SU-DHL-6 (cell line): ENCODE measurements at regions not wholly inside any gene's neighbourhood (a gene's known extent, or its start where the extent isn't known, plus 50 kb on each side); places are given as distances from the start of the nearest gene placed in this dataset.

Experiments used
- H2AFZ ChIP-seq: fragments of 200-600 bp; sonication (generic); 2 replicates; pipeline ENCODE4 v1.6.1; 2014; ENCODE audit warnings: low read depth, mild to moderate bottlenecking, moderate library complexity, mixed read lengths, antibody characterized with exemption, low read length; ENCODE audit not compliant: severe bottlenecking
- H3F3A ChIP-seq: fragments of 200-600 bp; shearing (Covaris generic); 2 replicates; pipeline ENCODE4 v1.6.0; 2016; ENCODE audit warnings: antibody characterized with exemption, mild to moderate bottlenecking; ENCODE audit not compliant: insufficient read depth
- H3K27ac ChIP-seq: fragments of 200-600 bp; sonication (generic); 2 replicates; pipeline ENCODE4 v1.5.1; 2016; ENCODE audit warnings: low read depth, mild to moderate bottlenecking, low read length, moderate library complexity, mixed read lengths
- H3K27me3 ChIP-seq: fragments of 200-600 bp; sonication (generic), shearing (Covaris generic); 2 replicates; pipeline ENCODE4 v1.6.0; 2014; ENCODE audit warnings: mild to moderate bottlenecking, low read length
- H3K36me3 ChIP-seq: fragments of 200-600 bp; sonication (generic); 2 replicates; pipeline ENCODE4 v1.6.1; 2014; ENCODE audit warnings: mild to moderate bottlenecking, low read length, mixed read lengths
- H3K4me2 ChIP-seq: fragments of 300-600, 200-600 bp; shearing (Covaris generic), sonication (generic); 2 replicates; pipeline ENCODE4 v1.6.0; 2014; ENCODE audit warnings: low read length, low read depth, mild to moderate bottlenecking; ENCODE audit not compliant: poor library complexity, severe bottlenecking
- H3K4me3 ChIP-seq: fragments of 200-600 bp; sonication (generic); 2 replicates; pipeline ENCODE4 v1.5.1; 2014; ENCODE audit warnings: antibody characterized with exemption, low read length, mild to moderate bottlenecking, mixed read lengths; ENCODE audit not compliant: insufficient read depth, poor library complexity, severe bottlenecking
- H3K79me2 ChIP-seq: fragments of 200-600 bp; sonication (generic); 2 replicates; pipeline ENCODE4 v1.6.1; 2014; ENCODE audit warnings: mild to moderate bottlenecking, low read length, moderate library complexity; ENCODE audit not compliant: insufficient read depth
- H3K9ac ChIP-seq: fragments of 200-600 bp; sonication (generic); 2 replicates; pipeline ENCODE4 v1.7.0; 2014; ENCODE audit warnings: mild to moderate bottlenecking, low read length
- H3K9me2 ChIP-seq: fragments of 200-600 bp; sonication (generic); replicated peaks from 2 replicates; pipeline ENCODE4 v1.6.1; 2014; ENCODE audit warnings: low read length; ENCODE audit not compliant: insufficient read depth
- H3K9me3 ChIP-seq: fragments of 200-600 bp; sonication (generic); 2 replicates; pipeline ENCODE4 v1.6.1; 2014; ENCODE audit warnings: low read length, mixed read lengths; ENCODE audit not compliant: insufficient read depth
- H4K20me1 ChIP-seq: fragments of 200-600 bp; sonication (generic); 2 replicates; pipeline ENCODE4 v1.6.1; 2014; ENCODE audit warnings: low read depth, mild to moderate bottlenecking, antibody characterized with exemption, low read length, moderate library complexity, mixed read lengths
- EZH2phosphoT487 ChIP-seq: fragments of 200-600 bp; sonication (generic), shearing (Covaris generic); conservative IDR thresholded peaks from 2 replicates; pipeline ENCODE4 v1.6.1; 2018; ENCODE audit warnings: mild to moderate bottlenecking, antibody characterized with exemption, low read length, moderate library complexity, mixed read lengths
- TF ChIP-seq, protein P1 (sequence below): fragments of 200-600 bp; sonication (generic); IDR thresholded peaks from one replicate; pipeline ENCODE4 v1.5.1; 2017; ENCODE audit warnings: antibody characterized with exemption, mild to moderate bottlenecking, low read length, moderate library complexity; ENCODE audit not compliant: insufficient read depth, poor library complexity, severe bottlenecking

DNA sequence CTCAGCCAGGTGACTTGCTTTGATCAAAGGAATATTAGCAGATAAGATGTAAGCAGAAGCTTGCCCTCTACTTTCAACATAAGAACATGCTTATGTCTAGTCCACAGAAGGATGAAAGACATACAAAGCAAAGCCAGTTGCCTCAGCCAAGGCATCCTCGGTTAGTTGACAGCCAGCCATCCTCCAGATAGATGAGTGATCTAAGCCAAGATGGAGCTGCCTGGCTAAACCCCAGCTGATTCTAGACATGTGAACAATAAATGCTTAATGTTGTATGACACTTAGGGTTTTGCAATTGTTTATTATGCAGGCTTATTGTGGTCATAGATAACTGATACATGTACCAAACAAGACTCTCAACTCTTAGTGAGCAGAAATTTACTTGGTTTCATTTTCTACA is 157.6 kb upstream of the TMTC2 start:
- Histone ChIP-seq H3K36me3 (no peaks in the 10 kb centered on the region), H3F3A (no peaks in the 10 kb centered on the region), H3K4me3 (no peak overlapping the region), H3K9ac (no peak overlapping the region), H3K9me3 (no peaks in the 10 kb centered on the region), H3K4me2 (no peak overlapping the region), H3K27me3 (no peaks in the 10 kb centered on the region), H3K79me2 (no peaks in the 10 kb centered on the region), H2AFZ (no peak overlapping the region), H4K20me1 (no peaks in the 10 kb centered on the region), H3K9me2 (no peaks in the 10 kb centered on the region), H3K27ac (no peak overlapping the region)
- no peak for TF ChIP-seq EZH2phosphoT487
- TF ChIP-seq, protein P1, sequence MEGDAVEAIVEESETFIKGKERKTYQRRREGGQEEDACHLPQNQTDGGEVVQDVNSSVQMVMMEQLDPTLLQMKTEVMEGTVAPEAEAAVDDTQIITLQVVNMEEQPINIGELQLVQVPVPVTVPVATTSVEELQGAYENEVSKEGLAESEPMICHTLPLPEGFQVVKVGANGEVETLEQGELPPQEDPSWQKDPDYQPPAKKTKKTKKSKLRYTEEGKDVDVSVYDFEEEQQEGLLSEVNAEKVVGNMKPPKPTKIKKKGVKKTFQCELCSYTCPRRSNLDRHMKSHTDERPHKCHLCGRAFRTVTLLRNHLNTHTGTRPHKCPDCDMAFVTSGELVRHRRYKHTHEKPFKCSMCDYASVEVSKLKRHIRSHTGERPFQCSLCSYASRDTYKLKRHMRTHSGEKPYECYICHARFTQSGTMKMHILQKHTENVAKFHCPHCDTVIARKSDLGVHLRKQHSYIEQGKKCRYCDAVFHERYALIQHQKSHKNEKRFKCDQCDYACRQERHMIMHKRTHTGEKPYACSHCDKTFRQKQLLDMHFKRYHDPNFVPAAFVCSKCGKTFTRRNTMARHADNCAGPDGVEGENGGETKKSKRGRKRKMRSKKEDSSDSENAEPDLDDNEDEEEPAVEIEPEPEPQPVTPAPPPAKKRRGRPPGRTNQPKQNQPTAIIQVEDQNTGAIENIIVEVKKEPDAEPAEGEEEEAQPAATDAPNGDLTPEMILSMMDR = no peak

DNA sequence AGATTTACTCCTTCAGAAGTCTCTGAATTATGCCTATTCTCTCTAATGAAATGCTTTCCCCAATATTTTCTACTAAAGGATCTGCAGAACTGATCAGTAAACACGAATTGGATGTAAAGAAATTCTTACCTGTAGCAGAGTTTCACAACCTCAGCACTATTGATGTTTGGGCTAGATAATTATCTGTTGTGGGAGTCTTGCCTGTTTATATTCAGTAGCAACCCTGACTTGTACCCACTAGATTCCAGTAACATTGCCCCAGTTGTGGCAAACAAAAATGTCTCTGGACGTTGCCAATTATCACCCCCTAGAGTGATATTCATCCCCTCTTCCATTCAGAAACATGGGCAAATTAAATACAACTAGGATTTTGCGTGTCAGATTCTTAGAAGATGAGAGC is 156.8 kb upstream of the TMTC2 start:
- Histone ChIP-seq H3K4me2 (no peak overlapping the region), H4K20me1 (no peaks in the 10 kb centered on the region), H3F3A (no peaks in the 10 kb centered on the region), H3K79me2 (no peaks in the 10 kb centered on the region), H3K9me3 (no peaks in the 10 kb centered on the region), H3K27me3 (no peaks in the 10 kb centered on the region), H3K36me3 (no peaks in the 10 kb centered on the region), H3K27ac (no peak overlapping the region), H2AFZ (no peak overlapping the region), H3K4me3 (no peak overlapping the region), H3K9me2 (no peaks in the 10 kb centered on the region), H3K9ac (no peak overlapping the region)
- no peak for TF ChIP-seq EZH2phosphoT487
- TF ChIP-seq, protein P1 = no peak

DNA sequence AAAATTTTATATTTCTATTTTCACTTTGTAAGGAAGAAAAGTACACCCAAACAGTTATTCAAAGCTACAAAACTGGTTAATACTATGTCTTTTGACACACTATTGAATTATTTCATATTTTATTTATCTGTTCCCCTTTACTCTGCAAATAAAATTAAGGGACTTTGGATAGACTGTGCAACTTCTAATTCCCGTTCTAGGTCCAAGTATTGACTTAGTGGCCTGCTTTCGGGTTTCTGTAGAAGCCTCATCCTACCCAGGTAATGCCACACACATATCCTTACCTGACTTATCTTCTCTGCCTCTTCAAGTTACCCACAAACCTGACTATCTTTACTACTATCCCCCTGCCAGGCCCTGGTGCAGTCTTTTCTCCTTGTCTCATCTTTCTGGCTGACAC is 156.3 kb upstream of the TMTC2 start:
- no peaks in the 10 kb centered on the region for H3K9me2 ChIP-seq
- H3K9me3 ChIP-seq = no peaks in the 10 kb centered on the region
- no peaks in the 10 kb centered on the region for H4K20me1 ChIP-seq
- H3K9ac ChIP-seq = no peak overlapping the region
- no peak overlapping the region for H3K4me2 ChIP-seq
- no peak overlapping the region for H3K27ac ChIP-seq
- no peak overlapping the region for H3K4me3 ChIP-seq
- no peaks in the 10 kb centered on the region for H3K27me3 ChIP-seq
- H3K36me3 ChIP-seq = no peaks in the 10 kb centered on the region
- H2AFZ ChIP-seq = no peak overlapping the region
- H3F3A ChIP-seq = no peaks in the 10 kb centered on the region
- TF ChIP-seq EZH2phosphoT487 = no peak
- TF ChIP-seq, protein P1 = no peak
- H3K79me2 ChIP-seq = no peaks in the 10 kb centered on the region

DNA sequence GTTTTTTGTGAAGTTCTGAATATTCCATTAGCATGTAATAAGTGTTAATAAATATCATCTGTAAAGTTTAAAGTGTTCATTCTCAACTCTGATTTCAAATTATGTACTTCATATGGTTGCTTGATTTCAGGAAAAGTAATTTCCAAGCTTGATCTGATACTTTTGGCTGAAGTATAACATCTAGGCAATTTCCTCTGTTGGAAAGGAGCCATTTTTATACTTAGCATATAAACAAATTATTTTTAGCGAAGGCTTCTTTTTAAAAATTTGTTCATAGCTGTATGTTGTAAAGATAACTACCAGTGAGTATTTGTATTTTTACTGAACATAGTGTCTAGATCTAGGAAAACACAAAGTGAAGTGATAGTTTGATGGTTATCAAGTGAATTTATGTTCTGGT is 153.4 kb upstream of the TMTC2 start:
- no peak overlapping the region for H3K4me2 ChIP-seq
- H3K4me3 ChIP-seq = no peak overlapping the region

More for the DNA sequence above, 153.4 kb upstream of the TMTC2 start:
- no peak overlapping the region for H3K9ac ChIP-seq
- no peaks in the 10 kb centered on the region for H4K20me1 ChIP-seq
- no peak overlapping the region for H2AFZ ChIP-seq
- H3K9me2 ChIP-seq = no peaks in the 10 kb centered on the region
- H3K79me2 ChIP-seq = no peaks in the 10 kb centered on the region
- H3F3A ChIP-seq = no peaks in the 10 kb centered on the region
- H3K9me3 ChIP-seq = no peaks in the 10 kb centered on the region
- no peak overlapping the region for H3K27ac ChIP-seq
- H3K36me3 ChIP-seq = no peaks in the 10 kb centered on the region
- no peaks in the 10 kb centered on the region for H3K27me3 ChIP-seq
- TF ChIP-seq, protein P1 = no peak
- no peak for TF ChIP-seq EZH2phosphoT487
